ENCODE measurements at regions not wholly inside any gene's neighbourhood (a gene's known extent, or its start where the extent isn't known, plus 50 kb on each side); places are given as distances from the start of the nearest gene placed in this dataset.

DNA sequence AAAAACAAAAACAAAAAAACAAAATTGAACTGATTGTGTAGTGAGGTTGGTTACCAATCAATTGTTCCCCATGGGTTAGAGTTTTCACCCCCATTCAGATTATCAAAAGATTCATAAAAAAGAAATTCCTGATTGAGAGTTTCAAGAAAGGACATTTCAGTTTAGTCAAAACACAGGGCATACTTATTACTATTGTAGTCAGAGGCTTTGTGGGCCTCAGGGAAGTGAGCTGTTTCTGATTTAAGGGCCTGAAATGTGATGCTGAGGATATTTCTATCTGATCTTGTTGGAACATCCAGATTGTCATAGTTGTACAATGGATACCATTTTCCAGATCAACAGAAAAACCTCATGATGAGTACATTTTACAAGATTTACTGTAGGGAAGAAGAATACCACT lies 368.1 kb upstream of the NETO1 start:
- no peak overlapping the region for H2BK20ac ChIP-seq (ENCODE audit: low read depth, low read length, poor library complexity, severe bottlenecking)
- no peak overlapping the region for H3K23ac ChIP-seq (ENCODE audit: insufficient read length, low read depth, low read length)
- H2BK120ac ChIP-seq (ENCODE audit: low read depth, low read length, poor library complexity, severe bottlenecking) = no peak overlapping the region
- no peaks in the 10 kb centered on the region for H3K23me2 ChIP-seq (ENCODE audit: insufficient read length, low read depth, low read length, poor library complexity, severe bottlenecking)
- H3K27me3 ChIP-seq (ENCODE audit: insufficient read depth, low read length) = no peaks in the 10 kb centered on the region
- H3K9ac ChIP-seq (ENCODE audit: extremely low read depth, insufficient read length, low read length) = no peak overlapping the region
- H2BK12ac ChIP-seq (ENCODE audit: insufficient read length, low read depth, low read length) = no peak overlapping the region
- no peaks in the 10 kb centered on the region for H3K4me1 ChIP-seq (ENCODE audit: insufficient read depth, low read length)
- no peak overlapping the region for H3K14ac ChIP-seq (ENCODE audit: insufficient read depth, low read length)
- H3K27ac ChIP-seq (ENCODE audit: insufficient read length, low read depth, low read length) = no peak overlapping the region
- Mint-ChIP-seq H3K9me3 (peaks cover 2 to 3% of the 10 kb centered on the region in 2 experiments; a peak in 2 of 5 replicates), H3K27me3 (ENCODE audit: low read depth) (no peaks in the 10 kb centered on the region), H3K27ac (no peak overlapping the region), H3K4me3 (no peak overlapping the region), H3K4me1 (peaks cover 3 to 10% of the 10 kb centered on the region in 2 experiments), H3K36me3 (ENCODE audit: insufficient read depth in 1 of 3, low read depth in 3 of 3) (no peaks in the 10 kb centered on the region)
- no peak overlapping the region for H3K4me2 ChIP-seq (ENCODE audit: insufficient read depth, insufficient read length, low read length)
- H4K91ac ChIP-seq (ENCODE audit: insufficient read length, low read depth, low read length) = no peak overlapping the region
- H2AK5ac ChIP-seq (ENCODE audit: insufficient read length, low read length) = no peak overlapping the region
- no peak overlapping the region for H2AFZ ChIP-seq (ENCODE audit: low read length)
- H3K9me3 ChIP-seq (ENCODE audit: control insufficient read depth, low read depth, low read length) = no peaks in the 10 kb centered on the region
- H4K8ac ChIP-seq (replicated peaks; ENCODE audit: insufficient read length, low read depth, low read length) = no peak overlapping the region
- H4K5ac ChIP-seq (ENCODE audit: insufficient read length, low read depth, low read length) = no peak overlapping the region
- no peak overlapping the region for H3K18ac ChIP-seq (ENCODE audit: insufficient read length, low read depth, low read length)
- no peaks in the 10 kb centered on the region for H3K79me2 ChIP-seq (ENCODE audit: insufficient read depth, low read length)
- no peak overlapping the region for H3K56ac ChIP-seq (ENCODE audit: insufficient read length, low read depth, low read length)
- DNase-seq = no peak
- no peak overlapping the region for H3K4ac ChIP-seq (ENCODE audit: low read depth, low read length)
- TF ChIP-seq, protein P1, sequence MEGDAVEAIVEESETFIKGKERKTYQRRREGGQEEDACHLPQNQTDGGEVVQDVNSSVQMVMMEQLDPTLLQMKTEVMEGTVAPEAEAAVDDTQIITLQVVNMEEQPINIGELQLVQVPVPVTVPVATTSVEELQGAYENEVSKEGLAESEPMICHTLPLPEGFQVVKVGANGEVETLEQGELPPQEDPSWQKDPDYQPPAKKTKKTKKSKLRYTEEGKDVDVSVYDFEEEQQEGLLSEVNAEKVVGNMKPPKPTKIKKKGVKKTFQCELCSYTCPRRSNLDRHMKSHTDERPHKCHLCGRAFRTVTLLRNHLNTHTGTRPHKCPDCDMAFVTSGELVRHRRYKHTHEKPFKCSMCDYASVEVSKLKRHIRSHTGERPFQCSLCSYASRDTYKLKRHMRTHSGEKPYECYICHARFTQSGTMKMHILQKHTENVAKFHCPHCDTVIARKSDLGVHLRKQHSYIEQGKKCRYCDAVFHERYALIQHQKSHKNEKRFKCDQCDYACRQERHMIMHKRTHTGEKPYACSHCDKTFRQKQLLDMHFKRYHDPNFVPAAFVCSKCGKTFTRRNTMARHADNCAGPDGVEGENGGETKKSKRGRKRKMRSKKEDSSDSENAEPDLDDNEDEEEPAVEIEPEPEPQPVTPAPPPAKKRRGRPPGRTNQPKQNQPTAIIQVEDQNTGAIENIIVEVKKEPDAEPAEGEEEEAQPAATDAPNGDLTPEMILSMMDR (conservative IDR thresholded peaks at IDR 0.05) = no peak
- H3K79me1 ChIP-seq (ENCODE audit: insufficient read depth, low read depth, low read length, poor library complexity, severe bottlenecking) = no peaks in the 10 kb centered on the region
- H2BK15ac ChIP-seq (ENCODE audit: low read depth, low read length) = no peak overlapping the region
- no peak overlapping the region for H3T11ph ChIP-seq (ENCODE audit: low read length)
- no peaks in the 10 kb centered on the region for H4K20me1 ChIP-seq (ENCODE audit: control insufficient read depth, insufficient read depth, insufficient read length)
- no peak overlapping the region for H2BK5ac ChIP-seq (ENCODE audit: insufficient read length, low read length)

Data from H9 (cell line).